GM19467 (cell line): ENCODE measurements at regions not wholly inside any gene's neighbourhood (a gene's known extent, or its start where the extent isn't known, plus 50 kb on each side); places are given as distances from the start of the nearest gene placed in this dataset.

Experiments used
- ATAC-seq: cut with Tn5 transposase; IDR thresholded peaks from one replicate; pipeline ENCODE4 v1.9.1; 2021; ENCODE audit warnings: mild to moderate bottlenecking, moderate library complexity; ENCODE audit not compliant: unreplicated experiment

DNA sequence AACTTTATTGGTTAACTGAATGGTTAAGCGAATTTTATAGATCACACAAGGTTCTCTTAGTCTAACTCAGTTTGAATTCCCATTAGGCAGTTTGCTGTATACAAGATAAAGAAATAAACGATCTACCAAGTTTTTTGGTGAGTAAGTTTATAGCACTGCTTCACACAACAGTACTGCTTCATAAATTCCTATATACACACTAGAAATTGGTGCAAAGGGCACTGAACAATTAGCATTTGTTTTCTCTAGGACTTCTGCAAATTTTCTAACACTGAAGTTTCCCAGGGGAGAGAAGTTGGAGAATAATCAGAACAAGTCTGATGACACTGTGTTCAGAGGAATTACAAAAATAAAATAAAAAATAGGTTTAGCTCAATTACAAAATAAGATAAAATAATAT, 1138.8 kb upstream of the PCDH9 start:
- no peak for ATAC-seq

DNA sequence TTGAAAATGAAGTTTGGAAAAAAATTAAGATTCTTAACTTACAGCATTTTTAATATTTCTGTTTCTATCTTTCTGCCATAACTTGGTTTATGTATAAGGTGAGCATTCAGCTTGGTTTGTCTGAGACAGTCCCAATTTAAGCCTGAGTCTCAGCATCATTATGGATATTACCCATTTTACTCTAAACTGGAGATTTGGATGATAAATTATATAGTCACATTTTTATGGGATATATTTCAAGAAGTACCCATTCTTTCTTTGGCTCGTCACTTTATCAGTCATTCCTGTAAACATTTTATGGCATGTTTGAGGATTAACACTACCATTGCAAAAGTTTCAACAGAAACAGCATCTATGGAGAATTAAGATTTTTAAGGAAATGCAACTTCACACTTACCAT, 1129.0 kb upstream of the PCDH9 start:
- no peak for ATAC-seq

DNA sequence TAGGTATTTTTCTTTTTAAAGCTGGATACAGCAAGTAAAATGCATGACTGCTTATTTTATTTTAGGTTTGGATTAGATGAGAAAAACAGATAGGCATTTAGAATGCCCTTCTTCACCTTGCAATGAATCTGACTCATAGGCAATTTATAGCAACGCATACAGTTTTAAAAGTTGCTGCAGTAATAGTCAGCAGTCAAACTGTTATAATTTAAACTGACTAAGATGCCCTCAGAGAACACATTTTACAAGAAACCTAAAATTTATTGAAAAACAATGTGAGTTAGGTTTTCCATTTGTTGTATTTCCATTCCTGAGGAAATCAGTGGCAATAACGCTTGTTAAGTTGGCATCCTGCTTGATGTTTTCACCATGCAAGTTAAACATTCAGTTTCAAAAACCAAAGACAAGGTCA, 1128.2 kb upstream of the PCDH9 start:
- ATAC-seq = no peak

DNA sequence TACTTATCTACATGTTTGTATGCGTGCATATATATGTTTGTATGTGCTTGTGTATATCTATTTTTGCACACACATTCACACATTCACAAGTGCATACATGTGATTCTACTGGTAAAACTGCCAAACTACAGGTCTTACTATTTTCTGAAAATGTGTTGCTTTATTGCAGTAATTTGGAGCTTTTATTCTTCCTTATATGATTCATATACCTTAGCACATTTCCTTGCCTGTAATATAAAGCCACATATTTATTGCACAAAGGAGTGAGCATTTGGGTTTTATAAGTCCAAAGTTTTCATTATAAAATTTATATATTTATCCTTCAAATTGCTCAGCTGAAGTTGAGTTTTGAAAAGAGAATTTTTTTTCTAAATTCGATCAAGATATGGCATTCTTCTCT, 1120.4 kb upstream of the PCDH9 start:
- no peak for ATAC-seq

DNA sequence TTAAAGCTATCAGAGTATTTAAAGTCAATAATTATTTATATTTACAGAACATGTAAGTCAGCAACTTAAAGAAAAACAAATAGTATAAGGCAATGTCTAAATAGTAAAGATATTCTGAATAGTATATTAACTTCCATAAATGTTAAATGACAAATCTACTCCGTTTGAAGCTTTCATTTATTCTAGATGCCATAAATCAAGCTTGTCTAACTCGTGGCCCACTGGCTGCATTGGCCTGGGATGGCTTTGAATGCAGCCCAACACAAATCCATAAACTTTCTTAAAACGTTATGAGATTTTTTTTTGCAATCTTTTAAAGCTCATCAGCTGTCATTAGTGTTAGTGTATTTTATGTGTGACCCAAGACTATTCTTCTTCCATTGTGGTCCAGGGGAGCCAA, 1117.1 kb upstream of the PCDH9 start:
- no peak for ATAC-seq

DNA sequence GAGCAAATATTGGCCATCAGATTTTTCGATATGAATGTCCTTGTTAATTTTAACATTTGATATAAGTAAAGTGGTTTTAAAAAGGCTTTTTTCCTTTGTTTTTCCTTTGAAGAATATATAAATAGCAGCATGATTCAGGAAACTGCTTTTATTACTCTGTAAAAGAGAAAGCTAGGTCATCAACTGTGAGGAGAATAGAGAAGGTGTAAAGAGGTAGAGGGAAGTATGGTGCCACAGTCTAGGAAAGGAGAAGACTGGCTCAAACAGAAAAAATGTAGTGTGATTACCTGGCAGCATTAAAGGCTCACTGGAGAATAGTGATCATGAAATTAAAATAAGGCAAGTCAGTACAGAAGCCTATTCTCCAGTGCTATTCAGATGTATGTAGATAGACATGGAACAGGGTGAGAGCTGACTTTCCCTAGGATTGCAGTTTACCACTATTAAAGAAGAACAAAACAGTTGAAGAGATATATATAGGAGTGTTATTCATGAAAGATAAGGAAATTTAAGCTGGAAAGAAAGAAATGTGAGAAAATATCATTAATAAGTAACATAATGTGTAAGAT, 1115.9 kb upstream of the PCDH9 start:
- no peak for ATAC-seq

DNA sequence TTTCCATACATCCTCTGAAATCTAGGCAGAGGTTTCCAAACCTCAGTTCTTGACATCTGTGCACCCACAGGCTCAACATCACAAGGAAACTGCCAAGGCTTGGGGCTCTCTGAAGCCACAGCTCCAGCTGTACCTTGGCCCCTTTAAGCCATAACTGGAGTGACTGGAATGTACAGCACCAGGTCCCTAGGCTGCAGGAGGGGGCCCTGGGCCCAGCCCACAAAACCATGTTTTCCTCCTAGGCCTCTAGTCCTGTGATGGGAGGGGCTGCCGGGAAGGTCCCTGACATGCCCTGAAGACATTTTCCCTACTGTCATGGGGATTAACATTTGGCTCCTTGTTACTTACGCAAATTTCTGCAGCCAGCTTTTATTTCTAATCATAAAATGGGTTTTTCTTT, 1093.0 kb upstream of the PCDH9 start:
- ATAC-seq = no peak

DNA sequence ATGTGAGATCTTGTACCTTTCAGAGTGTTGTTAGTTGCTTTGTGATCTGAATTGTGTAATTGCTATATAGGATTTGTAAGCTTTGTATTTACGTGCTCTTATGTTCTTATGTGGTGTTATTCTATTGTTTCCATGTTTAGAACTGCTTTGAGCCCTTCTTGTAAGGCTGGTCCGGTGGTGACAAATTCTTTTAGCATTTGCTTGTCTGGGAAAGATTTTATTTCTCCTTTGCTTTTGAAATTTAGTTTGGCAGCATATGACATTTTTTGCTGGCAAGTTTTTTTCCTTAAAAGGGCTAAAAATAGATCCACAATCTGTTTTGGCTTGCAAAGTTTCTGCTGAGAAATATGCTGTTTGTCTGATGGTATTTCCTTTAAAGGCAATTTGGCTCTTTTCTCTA, 1089.2 kb upstream of the PCDH9 start:
- ATAC-seq = no peak

DNA sequence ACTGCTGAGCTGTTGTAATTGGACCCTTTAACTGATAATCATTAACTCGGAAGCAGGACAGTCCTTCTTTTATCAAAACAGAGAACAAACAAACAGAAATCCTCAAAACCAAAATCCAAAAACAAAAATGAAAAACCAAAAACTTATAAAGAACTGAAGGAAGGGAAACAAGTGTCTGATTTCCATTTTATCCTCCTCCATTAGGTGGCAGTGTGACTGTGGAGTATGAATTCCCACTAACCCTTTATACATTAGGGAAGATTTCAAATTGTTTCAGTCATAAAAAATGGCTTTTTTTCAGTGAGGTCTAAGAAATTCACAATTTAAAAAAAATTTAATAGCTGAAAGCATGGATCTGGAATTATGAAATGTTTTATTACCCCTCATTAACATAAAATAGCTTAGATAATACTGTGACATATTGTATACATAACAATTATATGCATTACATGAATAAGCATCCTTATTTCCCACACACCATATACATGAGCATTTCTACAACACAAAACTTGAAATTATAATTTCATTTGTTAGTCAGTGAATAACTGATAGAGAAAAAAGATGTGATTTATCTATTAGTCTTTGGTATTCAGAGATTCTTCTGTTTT, 1074.3 kb upstream of the PCDH9 start:
- no peak for ATAC-seq

DNA sequence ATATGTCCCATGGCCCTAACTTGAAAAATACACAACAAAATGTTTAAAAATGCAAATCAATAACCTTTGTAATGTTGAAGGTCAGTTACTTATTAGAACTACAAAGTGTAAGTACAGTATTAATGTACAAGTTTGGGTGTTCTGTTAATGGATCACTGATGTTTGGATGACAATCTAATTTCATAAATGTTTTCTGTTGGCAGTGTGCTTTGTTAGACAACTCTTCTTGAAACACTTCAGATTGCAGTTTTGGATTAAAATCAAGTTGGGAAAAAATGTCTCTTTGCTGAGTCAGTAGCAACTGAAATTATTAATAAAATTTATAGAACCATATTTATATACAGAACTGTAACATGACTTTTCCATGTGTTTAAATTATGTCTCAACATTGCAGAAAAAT, 1063.5 kb upstream of the PCDH9 start:
- ATAC-seq = no peak

DNA sequence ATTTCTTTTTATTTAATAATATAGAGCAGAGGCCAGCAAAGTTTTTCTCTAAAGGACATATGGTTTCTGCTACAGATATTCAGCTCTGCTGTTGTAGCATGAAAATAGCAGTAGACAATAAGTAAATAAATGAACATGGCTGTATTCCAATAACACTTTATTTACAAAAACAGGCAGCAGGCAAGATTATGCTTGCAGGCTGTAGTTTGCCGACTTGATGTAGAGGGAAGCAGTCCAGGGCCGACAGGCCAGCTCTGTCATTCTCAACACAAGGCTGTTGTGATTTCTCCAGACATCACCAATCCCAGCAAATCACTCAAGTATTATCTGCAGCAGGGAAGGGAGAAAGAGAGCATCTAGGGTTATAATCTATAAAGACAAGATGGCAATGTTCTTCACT, 1062.5 kb upstream of the PCDH9 start:
- no peak for ATAC-seq

DNA sequence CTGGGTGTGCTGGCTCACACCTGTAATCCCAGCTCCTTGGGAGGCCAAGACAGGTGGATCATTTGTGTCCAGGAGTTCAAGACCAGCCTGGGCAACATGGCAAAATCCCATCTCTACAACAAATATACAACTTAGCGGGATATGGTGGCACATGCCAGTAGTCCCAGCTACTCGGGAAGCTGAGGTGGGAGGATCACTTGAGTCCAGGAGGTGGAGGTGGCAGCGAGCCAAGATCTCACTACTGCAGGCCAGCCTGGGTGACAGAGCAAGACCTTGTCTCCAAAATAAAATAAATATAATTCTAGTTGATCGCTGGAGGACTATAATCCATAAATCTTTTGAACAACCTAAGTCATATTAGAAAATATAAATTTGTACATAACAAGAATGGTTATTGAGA, 1061.5 kb upstream of the PCDH9 start:
- ATAC-seq = no peak

DNA sequence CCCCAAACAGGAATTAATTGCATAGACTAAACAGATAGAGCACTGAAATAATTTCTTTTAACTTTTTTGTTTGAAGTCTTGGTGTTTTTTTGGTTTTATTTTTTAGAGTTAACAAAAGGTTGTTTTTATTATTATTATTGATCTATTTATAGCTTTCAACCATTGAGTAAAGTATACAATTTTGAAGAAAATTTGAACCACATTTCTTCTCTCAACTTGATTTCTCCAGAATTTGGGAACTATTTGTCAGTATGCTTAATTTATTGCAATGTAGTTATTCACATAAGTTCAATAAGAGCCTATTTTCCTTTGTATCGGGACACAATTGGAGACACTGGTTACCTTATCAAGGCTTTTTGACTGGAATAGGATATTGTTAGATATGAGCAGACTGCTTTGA, 1045.6 kb upstream of the PCDH9 start:
- ATAC-seq = no peak

DNA sequence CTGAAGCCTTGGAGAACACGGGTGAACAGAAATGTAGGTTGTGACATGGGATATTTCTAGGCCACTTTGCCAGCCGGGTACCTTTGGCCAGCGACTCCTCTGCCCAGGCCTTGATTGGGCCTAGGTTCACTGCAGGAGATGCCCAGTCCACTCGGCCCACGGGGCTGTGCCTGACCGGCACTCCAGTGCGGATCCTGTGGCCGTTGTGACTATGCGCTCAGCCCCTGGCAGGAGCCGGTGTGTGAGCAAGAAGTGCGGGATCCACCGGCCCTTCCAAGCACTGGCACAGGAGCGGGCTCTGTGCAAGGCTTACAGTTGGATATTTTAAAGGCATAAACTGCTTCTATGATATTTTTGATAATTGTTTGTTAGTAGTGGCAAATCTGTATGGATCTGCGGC, 1042.5 kb upstream of the PCDH9 start:
- ATAC-seq = no peak

DNA sequence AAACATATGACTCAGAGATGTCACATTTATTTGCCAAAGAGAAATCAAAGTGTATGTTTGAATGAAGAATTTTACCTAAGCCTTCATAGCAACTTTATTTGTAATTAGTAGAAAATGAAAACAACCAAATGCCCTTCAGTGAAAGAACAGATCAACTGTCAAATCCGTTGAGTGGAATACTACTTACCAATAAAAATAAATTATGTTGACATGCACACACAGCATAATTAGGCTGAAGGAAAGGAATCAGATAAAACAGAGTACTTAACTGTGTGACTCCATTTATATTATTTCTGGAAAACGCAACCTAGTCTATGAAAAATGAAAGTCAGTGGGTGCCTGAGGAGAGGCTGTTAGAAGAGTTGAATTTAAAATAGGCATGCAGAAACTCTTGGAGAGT, 1034.6 kb upstream of the PCDH9 start:
- no peak for ATAC-seq

DNA sequence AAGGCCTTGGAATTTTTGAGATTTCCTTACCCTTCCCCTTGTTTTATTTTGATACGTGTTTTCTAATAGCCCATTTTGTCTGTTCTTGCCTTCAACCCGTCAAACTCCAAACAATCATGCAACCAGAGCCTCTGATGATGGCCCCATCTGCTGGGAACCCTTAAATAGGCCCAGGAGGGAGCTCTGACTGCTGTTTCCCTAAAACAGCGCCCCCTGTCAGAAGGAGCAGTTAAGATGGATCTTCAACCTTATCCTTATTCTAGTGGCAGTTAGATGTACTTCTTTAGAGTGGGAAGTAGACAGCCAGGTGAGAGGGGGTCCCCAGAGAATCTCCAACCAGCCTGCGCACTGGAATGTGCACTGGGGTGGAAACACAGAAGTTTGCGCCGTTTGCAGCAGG, 1031.0 kb upstream of the PCDH9 start:
- ATAC-seq = no peak

DNA sequence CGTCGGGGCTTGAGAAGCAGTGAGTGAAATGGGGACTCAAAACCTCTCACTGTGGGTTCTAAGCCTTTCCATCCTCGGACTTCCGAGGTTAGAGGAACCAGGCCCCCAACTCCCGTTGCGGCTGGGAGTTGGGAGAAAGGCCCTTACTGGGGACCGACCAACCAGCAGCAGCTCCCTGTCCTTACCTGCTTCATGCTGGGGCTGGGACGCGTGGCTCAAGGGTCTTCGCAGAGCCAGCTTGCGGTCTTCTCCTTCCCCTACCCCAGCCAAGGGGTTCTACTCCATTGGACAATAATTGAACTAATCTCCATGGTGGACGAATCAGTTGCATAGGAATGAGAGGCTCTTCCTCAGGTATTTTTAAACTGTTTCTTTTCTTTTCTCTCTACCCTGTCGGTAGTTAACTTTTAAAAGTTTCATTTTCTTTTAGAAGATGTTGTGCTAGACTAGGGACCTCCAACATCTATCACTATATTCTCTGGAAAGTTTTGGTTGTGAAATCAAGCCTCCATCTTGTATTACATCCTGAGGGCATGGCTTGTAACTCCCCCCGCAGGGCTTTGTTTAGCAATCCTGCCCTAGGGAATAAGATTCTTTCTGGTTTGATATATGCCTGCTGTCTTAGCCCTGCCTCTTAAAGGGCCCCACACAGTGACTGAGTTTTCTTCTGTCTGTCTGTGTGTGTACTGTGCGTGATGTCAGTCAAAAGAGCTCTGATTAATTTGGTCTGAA, 1027.1 kb upstream of the PCDH9 start:
- no peak for ATAC-seq

DNA sequence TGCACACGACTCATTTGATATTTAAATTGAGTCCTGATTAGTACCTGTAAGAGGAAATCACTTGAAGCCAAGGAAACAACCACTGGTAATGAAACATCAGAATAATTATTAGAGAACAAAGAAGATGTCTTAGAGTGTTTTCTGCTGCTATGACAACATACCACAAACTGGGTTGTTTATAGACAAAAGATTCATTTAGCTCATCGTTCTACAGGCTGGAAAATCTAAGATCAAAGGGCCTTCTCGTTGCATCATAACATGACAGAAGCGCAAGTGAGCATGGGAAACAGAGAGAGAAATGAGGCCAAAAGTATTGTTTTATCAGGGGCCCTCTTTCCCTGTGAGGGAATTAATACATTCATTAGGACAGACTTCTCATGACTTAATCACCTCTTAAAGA, 1024.0 kb upstream of the PCDH9 start:
- no peak for ATAC-seq

DNA sequence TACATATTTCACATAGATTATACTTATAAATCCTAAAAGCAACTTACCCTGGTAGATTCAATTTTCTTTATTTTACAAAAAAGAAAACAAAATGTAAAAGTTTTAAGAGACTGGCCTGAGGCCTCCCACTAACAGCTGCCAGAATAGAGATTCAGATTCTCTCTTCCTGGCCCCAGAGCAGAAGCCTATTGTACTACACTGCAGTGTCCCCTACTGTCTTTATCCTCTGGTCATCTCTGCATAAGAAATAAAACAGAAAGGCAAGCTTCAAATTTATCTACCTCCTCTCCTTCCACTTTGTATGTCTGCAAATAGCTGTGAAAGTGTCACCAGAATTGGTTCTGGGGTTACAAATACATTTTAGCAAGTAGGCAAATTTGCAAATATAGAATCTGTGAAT, 1004.1 kb upstream of the PCDH9 start:
- no peak for ATAC-seq

DNA sequence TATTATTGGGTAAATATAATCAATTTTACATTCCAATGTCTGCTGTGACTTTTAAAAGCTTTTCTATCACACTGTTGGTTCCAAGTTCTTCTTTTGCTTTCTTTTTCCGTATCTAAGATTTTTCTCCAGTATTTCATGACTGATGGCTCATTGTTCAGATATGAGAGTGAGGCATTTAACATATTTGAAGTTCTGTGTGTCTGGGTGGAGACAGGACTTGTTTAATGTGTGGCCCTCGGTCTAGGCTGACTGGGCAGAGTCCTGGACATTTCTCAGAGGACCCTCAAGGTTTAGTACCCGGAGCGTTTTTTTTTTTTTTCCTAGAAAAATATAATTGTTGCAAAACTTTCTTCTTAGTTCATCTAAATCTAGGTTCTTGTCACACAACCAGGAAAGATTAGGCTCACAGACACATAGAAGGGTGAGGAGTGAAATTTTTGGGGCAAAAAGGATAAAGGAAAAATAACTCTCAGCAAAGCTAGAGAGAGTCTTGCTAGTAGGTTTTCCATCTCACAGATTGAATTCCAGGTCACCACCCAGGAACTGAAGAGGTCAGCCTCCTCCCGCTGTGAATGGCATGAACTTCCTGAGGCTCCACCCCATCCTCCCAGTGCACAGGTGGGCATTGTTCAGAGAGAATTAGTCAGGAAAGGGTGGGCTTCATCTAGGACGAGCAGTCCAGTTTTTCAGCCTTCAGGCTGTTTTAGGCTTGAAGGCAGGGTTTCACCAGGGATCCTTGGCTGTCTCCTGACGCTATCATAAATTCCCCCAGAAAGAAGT, 1002.4 kb upstream of the PCDH9 start:
- ATAC-seq = no peak

DNA sequence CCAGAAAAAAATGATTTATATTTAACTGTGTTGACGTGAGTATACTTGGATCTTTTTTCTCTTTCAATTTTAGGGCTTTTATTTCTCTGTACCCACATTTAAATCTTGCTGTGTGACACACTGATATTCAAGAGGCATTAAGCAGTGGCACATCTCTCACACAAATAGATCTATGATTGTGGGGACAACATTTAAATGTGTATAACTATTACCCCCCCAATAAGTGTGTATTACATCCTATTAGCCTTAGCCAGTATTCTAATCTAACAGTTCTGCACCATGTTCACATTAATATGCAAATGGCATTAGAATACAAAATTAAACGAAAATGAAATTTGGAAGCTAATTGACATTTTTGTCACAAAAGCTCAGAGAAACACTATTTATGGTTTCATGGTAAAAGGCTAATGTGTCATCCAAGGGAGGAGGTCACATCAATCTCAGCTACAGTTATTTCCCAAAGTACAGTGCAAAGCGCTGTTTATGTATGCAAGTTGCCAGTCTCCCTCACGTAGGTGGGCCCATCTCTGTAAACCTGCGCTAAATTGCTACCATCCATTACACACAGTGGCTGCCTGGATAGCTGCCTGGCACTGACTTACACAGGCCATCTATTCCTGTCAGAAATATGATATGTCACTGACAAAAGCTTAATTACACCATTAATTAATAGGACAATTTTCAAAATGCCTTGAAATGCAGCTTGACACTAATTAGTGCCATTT, 984.7 kb upstream of the PCDH9 start:
- ATAC-seq = no peak
